ENCODE measurements at regions not wholly inside any gene's neighbourhood (a gene's known extent, or its start where the extent isn't known, plus 50 kb on each side); places are given as distances from the start of the nearest gene placed in this dataset.

DNA sequence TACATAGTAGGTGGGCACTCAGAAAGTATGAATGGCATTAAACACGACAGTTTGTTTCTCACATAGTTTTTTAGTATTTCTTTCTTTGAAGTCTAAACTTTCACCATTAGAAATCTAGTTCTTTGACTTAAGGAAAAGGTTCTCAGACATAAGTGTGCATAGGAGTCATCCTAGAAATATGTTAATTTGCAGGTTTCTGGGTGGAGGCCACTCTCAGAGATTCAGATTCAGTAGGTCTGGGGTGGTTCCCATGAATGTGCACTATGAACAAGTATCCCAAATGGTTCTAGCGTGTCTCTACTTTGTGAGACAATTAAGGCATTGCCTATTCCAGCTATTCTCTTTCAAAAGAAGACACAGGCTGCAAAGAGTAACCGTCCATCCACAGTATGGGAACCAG lies 119.3 kb downstream of the NGF start:
- TF ChIP-seq, protein P1, sequence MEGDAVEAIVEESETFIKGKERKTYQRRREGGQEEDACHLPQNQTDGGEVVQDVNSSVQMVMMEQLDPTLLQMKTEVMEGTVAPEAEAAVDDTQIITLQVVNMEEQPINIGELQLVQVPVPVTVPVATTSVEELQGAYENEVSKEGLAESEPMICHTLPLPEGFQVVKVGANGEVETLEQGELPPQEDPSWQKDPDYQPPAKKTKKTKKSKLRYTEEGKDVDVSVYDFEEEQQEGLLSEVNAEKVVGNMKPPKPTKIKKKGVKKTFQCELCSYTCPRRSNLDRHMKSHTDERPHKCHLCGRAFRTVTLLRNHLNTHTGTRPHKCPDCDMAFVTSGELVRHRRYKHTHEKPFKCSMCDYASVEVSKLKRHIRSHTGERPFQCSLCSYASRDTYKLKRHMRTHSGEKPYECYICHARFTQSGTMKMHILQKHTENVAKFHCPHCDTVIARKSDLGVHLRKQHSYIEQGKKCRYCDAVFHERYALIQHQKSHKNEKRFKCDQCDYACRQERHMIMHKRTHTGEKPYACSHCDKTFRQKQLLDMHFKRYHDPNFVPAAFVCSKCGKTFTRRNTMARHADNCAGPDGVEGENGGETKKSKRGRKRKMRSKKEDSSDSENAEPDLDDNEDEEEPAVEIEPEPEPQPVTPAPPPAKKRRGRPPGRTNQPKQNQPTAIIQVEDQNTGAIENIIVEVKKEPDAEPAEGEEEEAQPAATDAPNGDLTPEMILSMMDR (conservative IDR thresholded peaks at IDR 0.05; ENCODE audit: low read depth, low read length) = no peak
- TF ChIP-seq EZH2 (IDR thresholded peaks at IDR 0.05; ENCODE audit: borderline replicate concordance, low read depth, low read length, poor library complexity, severe bottlenecking) = no peak
